Endothelial cell of umbilical vein (primary cell): ENCODE measurements at regions not wholly inside any gene's neighbourhood (a gene's known extent, or its start where the extent isn't known, plus 50 kb on each side); places are given as distances from the start of the nearest gene placed in this dataset.

Experiments
- BruUV-seq: library from RNA; stranded (reverse); fragments of 400-500 nt; replicated peaks from 2 replicates; lab custom pipeline; 2021; lab: Mats Ljungman, UMichigan
- CTCF ChIA-PET: fragments of 300-600, 350-600 bp; sonication (Branson Sonifier 250); formaldehyde crosslinking; loops from one replicate; lab custom pipeline; 2021; ENCODE audit warnings: antibody characterized with exemption, inconsistent platforms; lab: Charles Lee
- POLR2A ChIA-PET: fragments of 300-600, 350-600 bp; sonication (Branson Sonifier 250); formaldehyde crosslinking; loops from one replicate; lab custom pipeline; 2021; ENCODE audit warnings: antibody characterized with exemption, inconsistent platforms; lab: Charles Lee
- DNase-seq: peaks from one replicate; pipeline ENCODE4 v3.0.0-alpha.2; 2011; ENCODE audit warnings: low read depth, low spot score
- FAIRE-seq: peaks from 2 replicates; lab custom pipeline; 2011; peaks lifted over from hg19 to GRCh38; lab: Jason Lieb, UNC
- H2AFZ ChIP-seq: 2 replicates; pipeline ENCODE4 v1.6.0; 2012; ENCODE audit warnings: low read depth, low read length, control low read depth, inconsistent platforms
- H3K27ac ChIP-seq: 2 replicates; pipeline ENCODE4 v1.5.1; 2011; ENCODE audit warnings: low read depth, mild to moderate bottlenecking, control low read depth, low read length, moderate library complexity; ENCODE audit not compliant: insufficient read depth
- H3K27me3 ChIP-seq, 2 experiments: 2 replicates each; pipeline versions ENCODE4 v1.6.0 to v1.6.1; 2011; ENCODE audit warnings: low read length in 2 of 2, mixed read lengths in 1 of 2; ENCODE audit not compliant: control insufficient read depth in 2 of 2, insufficient read depth in 2 of 2
- H3K36me3 ChIP-seq, 2 experiments: 2 replicates in 1 of 2; 3 replicates in 1 of 2; pipeline ENCODE4 v1.5.1; 2011; ENCODE audit warnings: low read length in 2 of 2, mild to moderate bottlenecking in 1 of 2, moderate library complexity in 1 of 2; ENCODE audit not compliant: control insufficient read depth in 2 of 2, insufficient read depth in 2 of 2; ENCODE audit errors: extremely low read depth in 1 of 2
- H3K4me1 ChIP-seq: 3 replicates; pipeline ENCODE4 v1.5.1; 2011; ENCODE audit warnings: mild to moderate bottlenecking, low read length; ENCODE audit not compliant: control insufficient read depth, insufficient read depth; ENCODE audit errors: extremely low read depth
- H3K4me2 ChIP-seq: 2 replicates; pipeline ENCODE4 v1.6.1; 2011; ENCODE audit warnings: low read length, control low read depth, mixed read lengths; ENCODE audit not compliant: insufficient read depth
- H3K4me3 ChIP-seq, 3 experiments: fragments of 200-600 bp in 1 of 3; sonication (generic), shearing (Covaris generic) in 1 of 3; replicated peaks in 1 of 3; 2 replicates each; pipeline ENCODE4 v1.5.1; 2011 to 2016; ENCODE audit warnings: control low read depth in 3 of 3, low read length in 3 of 3, mild to moderate bottlenecking in 2 of 3, inconsistent platforms in 1 of 3, low read depth in 1 of 3, moderate library complexity in 1 of 3; ENCODE audit not compliant: insufficient read depth in 1 of 3
- H3K79me2 ChIP-seq: 2 replicates; pipeline ENCODE4 v1.6.0; 2012; ENCODE audit warnings: low read length, inconsistent platforms; ENCODE audit not compliant: control insufficient read depth, insufficient read depth
- H3K9ac ChIP-seq: replicated peaks from 2 replicates; pipeline ENCODE3; 2011; ENCODE audit warnings: low read length, control low read depth; ENCODE audit not compliant: insufficient read depth; ENCODE audit errors: extremely low read depth
- H3K9me1 ChIP-seq: replicated peaks from 3 replicates; pipeline ENCODE4 v1.6.0; 2011; ENCODE audit warnings: mild to moderate bottlenecking, low read length; ENCODE audit not compliant: control insufficient read depth, insufficient read depth; ENCODE audit errors: extremely low read depth
- H3K9me3 ChIP-seq: replicated peaks from 2 replicates; pipeline ENCODE4 v1.5.1; 2012; ENCODE audit warnings: low read length, inconsistent platforms; ENCODE audit not compliant: control insufficient read depth, insufficient read depth
- H4K20me1 ChIP-seq: replicated peaks from 2 replicates; pipeline ENCODE3; 2011; ENCODE audit warnings: mild to moderate bottlenecking, low read length; ENCODE audit not compliant: control insufficient read depth, insufficient read depth; ENCODE audit errors: extremely low read depth
- CTCF ChIP-seq, 2 donors: IDR thresholded peaks; 1 replicate in 1 of 2; 2 replicates in 1 of 2; pipeline ENCODE4 v1.5.1; 2011; ENCODE audit warnings: low read length in 2 of 2, mild to moderate bottlenecking in 2 of 2, moderate library complexity in 2 of 2, control low read depth in 1 of 2, inconsistent platforms in 1 of 2, low read depth in 1 of 2; ENCODE audit not compliant: insufficient read depth in 1 of 2; ENCODE audit errors: extremely low read depth in 1 of 2
- EZH2 ChIP-seq: IDR thresholded peaks from 2 replicates; pipeline ENCODE4 v1.6.1; 2012; ENCODE audit warnings: borderline replicate concordance, low read depth, mild to moderate bottlenecking, moderate library complexity, low read length, inconsistent platforms; ENCODE audit not compliant: severe bottlenecking
- GATA2 ChIP-seq: IDR thresholded peaks from 2 replicates; pipeline ENCODE4 v1.7.0; 2011; ENCODE audit warnings: low read depth, mild to moderate bottlenecking, moderate library complexity, mixed read lengths, low read length; ENCODE audit not compliant: insufficient read length, insufficient read depth
- JUN ChIP-seq: IDR thresholded peaks from 2 replicates; pipeline ENCODE4 v1.6.1; 2011; ENCODE audit warnings: borderline replicate concordance, low read depth; ENCODE audit not compliant: insufficient read length, insufficient read depth
- MAX ChIP-seq: IDR thresholded peaks from 2 replicates; pipeline ENCODE4 v1.6.1; 2011; ENCODE audit not compliant: insufficient read depth, insufficient read length
- MYC ChIP-seq: IDR thresholded peaks from one replicate; pipeline ENCODE4 v1.6.1; 2011; ENCODE audit warnings: mild to moderate bottlenecking, low read depth, low read length
- POLR2A ChIP-seq: IDR thresholded peaks from 2 replicates; pipeline ENCODE4 v1.6.1; 2012; ENCODE audit warnings: low read depth, mild to moderate bottlenecking, control low read depth, low read length
- POLR2AphosphoS5 ChIP-seq: IDR thresholded peaks from 2 replicates; pipeline ENCODE4 v1.6.1; 2012; ENCODE audit warnings: low read depth, mild to moderate bottlenecking, control low read depth, low read length, moderate library complexity; ENCODE audit not compliant: insufficient read depth
- dilution Hi-C: fragments of 300-500 bp; cut with MboI; formaldehyde crosslinking; loops from one replicate; pipeline ENCODE4 v1.15.0; 2019; ENCODE audit warnings: low sequenced_read_pairs; ENCODE audit not compliant: extremely low pct_ligation_motif_present
- intact Hi-C: fragments of 100-400 bp; cut with micrococcal nuclease; formaldehyde crosslinking; loops from one replicate; pipeline ENCODE4 v1.10.0; 2022

GRCh38 chr4:113831457-113831856, 69.9 kb upstream of the CAMK2D start:
- ChIA-PET POLR2A (no interaction called here), CTCF (interaction anchor here (0.8 to 1.8 kb wide), 2 partner anchors 12 to 30 kb away, joined by 3 to 6 read pairs; no protein-coding TSS in a partner anchor)
- no peak for FAIRE-seq
- TF ChIP-seq EZH2 (no peak), CTCF (IDR thresholded peaks at IDR 0.05; ENCODE audit: extremely low read depth in 1 of 2, insufficient read depth in 1 of 2, low read depth in 1 of 2, low read length in 2 of 2) (no peak), JUN (no peak), POLR2A (no peak), GATA2 (no peak)
- Histone ChIP-seq H3K4me2 (no peak overlapping the region), H3K27ac (no peak overlapping the region), H4K20me1 (no peaks in the 10 kb centered on the region), H3K79me2 (no peaks in the 10 kb centered on the region), H3K27me3 (no peaks in the 10 kb centered on the region), H3K4me3 (no peak overlapping the region), H3K9me1 (no peaks in the 10 kb centered on the region), H3K4me1 (peaks cover 14% of the 10 kb centered on the region), H3K9ac (no peak overlapping the region), H2AFZ (no peak overlapping the region), H3K9me3 (no peaks in the 10 kb centered on the region), H3K36me3 (no peaks in the 10 kb centered on the region)
- dilution Hi-C loops, result no loop called here
- intact Hi-C loops, result no loop called here
- BruUV-seq, result no TSS peak
- DNase-seq, result no peak

GRCh38 chr4:113828702-113829101, 67.2 kb upstream of the CAMK2D start:
- H3K4me3 ChIP-seq, result no peak overlapping the region
- H3K27me3 ChIP-seq, result no peaks in the 10 kb centered on the region
- intact Hi-C loops, result no loop called here
- no peaks in the 10 kb centered on the region for H3K9me3 ChIP-seq
- BruUV-seq, result no TSS peak
- no peak overlapping the region for H3K4me2 ChIP-seq
- H2AFZ ChIP-seq, result no peak overlapping the region
- no peak for FAIRE-seq
- H4K20me1 ChIP-seq, result no peaks in the 10 kb centered on the region
- dilution Hi-C loops, result no loop called here
- H3K36me3 ChIP-seq, result no peaks in the 10 kb centered on the region
- no peak for TF ChIP-seq MAX
- no peak for TF ChIP-seq MYC
- no peak for TF ChIP-seq CTCF (IDR thresholded peaks at IDR 0.05; ENCODE audit: extremely low read depth in 1 of 2, insufficient read depth in 1 of 2, low read depth in 1 of 2, low read length in 2 of 2)
- no peak for TF ChIP-seq GATA2
- no peak for TF ChIP-seq POLR2AphosphoS5
- no peak for TF ChIP-seq POLR2A
- H3K4me1 ChIP-seq, result no peaks in the 10 kb centered on the region
- DNase-seq, result no peak
- H3K27ac ChIP-seq, result no peak overlapping the region
- CTCF ChIA-PET, result no interaction called here
- no peaks in the 10 kb centered on the region for H3K9me1 ChIP-seq
- H3K9ac ChIP-seq, result no peak overlapping the region
- H3K79me2 ChIP-seq, result no peaks in the 10 kb centered on the region
- POLR2A ChIA-PET, result no interaction called here
